NCI-H1105 (cell line): ENCODE measurements at regions not wholly inside any gene's neighbourhood (a gene's known extent, or its start where the extent isn't known, plus 50 kb on each side); places are given as distances from the start of the nearest gene placed in this dataset.
A peak's percentile ranks its signal among the peaks of the same experiment; 100 is the strongest.

ENCODE experiments used
- DNase-seq: peaks from one replicate; lab custom pipeline; 2025; lab: John Stamatoyannopoulos, UW

- DNase-seq: no peak
Measured at GRCh38 chr1:209063767-209064659, 519.5 kb upstream of the CAMK1G start.

- DNase-seq: no peak
Measured at GRCh38 chr1:209064850-209065706, 518.4 kb upstream of the CAMK1G start.

GRCh38 chr1:209072481-209072880, 511.0 kb upstream of the CAMK1G start:
- no peak for DNase-seq

GRCh38 chr1:209073879-209074278, 509.6 kb upstream of the CAMK1G start:
- DNase-seq: no peak

GRCh38 chr1:209074575-209075250, 508.8 kb upstream of the CAMK1G start:
- no peak for DNase-seq

- DNase-seq: no peak
Measured at GRCh38 chr1:209076688-209077087, 506.8 kb upstream of the CAMK1G start.

GRCh38 chr1:209080170-209080781, 503.2 kb upstream of the CAMK1G start:
- DNase-seq: no peak

- DNase-seq: no peak
Measured at GRCh38 chr1:209086486-209087192, 496.9 kb upstream of the CAMK1G start.

GRCh38 chr1:209094384-209094783, 489.1 kb upstream of the CAMK1G start:
- DNase-seq: no peak

- DNase-seq: no peak
Measured at GRCh38 chr1:209095627-209096595, 487.6 kb upstream of the CAMK1G start.

- DNase-seq: no peak
Measured at GRCh38 chr1:209100460-209100859, 483.1 kb upstream of the CAMK1G start.

GRCh38 chr1:209101106-209101505, 482.4 kb upstream of the CAMK1G start:
- DNase-seq: no peak

GRCh38 chr1:209102120-209102519, 481.4 kb upstream of the CAMK1G start:
- no peak for DNase-seq

- DNase-seq: no peak
Measured at GRCh38 chr1:209102531-209102930, 481.0 kb upstream of the CAMK1G start.

GRCh38 chr1:209103092-209103491, 480.4 kb upstream of the CAMK1G start:
- DNase-seq: peak; percentile 3

- DNase-seq: no peak
Measured at GRCh38 chr1:209104646-209105045, 478.9 kb upstream of the CAMK1G start.

GRCh38 chr1:209105701-209106100, 477.8 kb upstream of the CAMK1G start:
- no peak for DNase-seq

GRCh38 chr1:209106237-209106741, 477.2 kb upstream of the CAMK1G start:
- DNase-seq: peak; percentile 10

- no peak for DNase-seq
Measured at GRCh38 chr1:209106861-209107260, 476.7 kb upstream of the CAMK1G start.

GRCh38 chr1:209107535-209107934, 476.0 kb upstream of the CAMK1G start:
- DNase-seq: no peak
